HCT116 (cell line): ENCODE measurements at regions not wholly inside any gene's neighbourhood (a gene's known extent, or its start where the extent isn't known, plus 50 kb on each side); places are given as distances from the start of the nearest gene placed in this dataset.

Source experiments
- ATAC-seq: fragments of 200-7000 bp; cut with Tn5 transposase; 2 replicates; pipeline ENCODE4 v1.9.1; 2020; ENCODE audit warnings: mild to moderate bottlenecking, moderate library complexity
- BruUV-seq: library from RNA; stranded (reverse); fragments of 400-500 nt; replicated peaks from 2 replicates; lab custom pipeline; 2021; lab: Mats Ljungman, UMichigan
- CTCF ChIA-PET: fragments of 300-600 bp; sonication (Branson Sonifier 250); formaldehyde crosslinking; loops from one replicate; lab custom pipeline; 2021; ENCODE audit warnings: antibody characterized with exemption; lab: Charles Lee
- POLR2A ChIA-PET: fragments of 300-600, 350-600 bp; sonication (Branson Sonifier 250); formaldehyde crosslinking; loops from one replicate; lab custom pipeline; 2021; ENCODE audit warnings: antibody characterized with exemption; lab: Charles Lee
- RAD21 ChIA-PET, 2 experiments: fragments of 300-600 bp; sonication (Branson Sonifier 250); formaldehyde crosslinking; loops; one replicate each; lab custom pipeline; 2023; ENCODE audit warnings: low total read pairs in 2 of 2; ENCODE audit not compliant: uncharacterized antibody in 2 of 2, unreplicated experiment in 2 of 2, low non-redundant PET in 1 of 2; lab: Charles Lee
- DNase-seq: peaks from one replicate; pipeline ENCODE4 v3.0.0-alpha.2; 2010; ENCODE audit warnings: low read depth, low spot score
- H2AFZ ChIP-seq: fragments of 200-600 bp; shearing (Covaris generic), sonication (generic); 2 replicates; pipeline ENCODE4 v1.6.1; 2017; ENCODE audit warnings: low read depth, mixed run types, mixed read lengths, antibody characterized with exemption, low read length; ENCODE audit not compliant: poor library complexity, severe bottlenecking
- H3K27ac ChIP-seq: 2 replicates; pipeline ENCODE4 v1.5.1; 2012; ENCODE audit warnings: low read depth, low read length
- H3K27me3 ChIP-seq: fragments of 200-600 bp; sonication (generic); 2 replicates; pipeline ENCODE4 v1.6.1; 2016; ENCODE audit warnings: mixed run types, low read length, mixed read lengths; ENCODE audit not compliant: insufficient read depth
- H3K36me3 ChIP-seq, 2 experiments: fragments of 200-500 bp in 1 of 2; fragments of 200-600 bp in 1 of 2; sonication (Bioruptor generic) in 1 of 2; sonication (generic) in 1 of 2; 2 replicates each; pipeline versions ENCODE4 v1.5.1 to v1.6.1; 2014 to 2016; ENCODE audit warnings: low read length in 2 of 2, inconsistent platforms in 1 of 2, mixed read lengths in 1 of 2, mixed run types in 1 of 2; ENCODE audit not compliant: insufficient read depth in 2 of 2, control insufficient read depth in 1 of 2
- H3K4me1 ChIP-seq, 2 experiments: fragments of 200-600 bp in 1 of 2; sonication (generic) in 1 of 2; 2 replicates each; pipeline versions ENCODE4 v1.5.1 to v1.6.1; 2012 to 2017; ENCODE audit warnings: low read length in 2 of 2, inconsistent platforms in 1 of 2, mild to moderate bottlenecking in 1 of 2, mixed read lengths in 1 of 2, mixed run types in 1 of 2, moderate library complexity in 1 of 2; ENCODE audit not compliant: insufficient read depth in 2 of 2, control insufficient read depth in 1 of 2
- H3K4me2 ChIP-seq: fragments of 200-600 bp; sonication (generic); 2 replicates; pipeline ENCODE4 v1.6.1; 2017; ENCODE audit warnings: mixed run types, low read length, mixed read lengths
- H3K4me3 ChIP-seq, 2 experiments: fragments of 200-600 bp in 1 of 2; sonication (generic) in 1 of 2; replicated peaks in 1 of 2; 2 replicates each; pipeline ENCODE4 v1.5.1; 2011 to 2016; ENCODE audit warnings: low read length in 2 of 2, control low read depth in 1 of 2, low read depth in 1 of 2, mild to moderate bottlenecking in 1 of 2, mixed read lengths in 1 of 2, mixed run types in 1 of 2
- H3K79me2 ChIP-seq: fragments of 200-600 bp; sonication (generic); 2 replicates; pipeline ENCODE4 v1.6.1; 2017; ENCODE audit warnings: mild to moderate bottlenecking, mixed run types, low read length, moderate library complexity, mixed read lengths; ENCODE audit not compliant: insufficient read depth
- H3K9ac ChIP-seq: fragments of 200-600 bp; sonication (generic); 2 replicates; pipeline ENCODE4 v1.6.1; 2016; ENCODE audit warnings: low read length, mixed read lengths
- H3K9me2 ChIP-seq: fragments of 200-600 bp; sonication (generic), shearing (Covaris generic); 2 replicates; pipeline ENCODE4 v1.6.1; 2017; ENCODE audit warnings: mixed run types, mild to moderate bottlenecking, moderate library complexity; ENCODE audit not compliant: insufficient read depth
- H3K9me3 ChIP-seq, 2 experiments: fragments of 200-500 bp in 1 of 2; fragments of 200-600 bp in 1 of 2; sonication (Bioruptor generic) in 1 of 2; sonication (generic) in 1 of 2; 2 replicates each; pipeline ENCODE4 v1.6.1; 2014 to 2017; ENCODE audit warnings: low read length in 2 of 2, mixed read lengths in 2 of 2, inconsistent platforms in 1 of 2, low read depth in 1 of 2, mild to moderate bottlenecking in 1 of 2, mixed run types in 1 of 2, moderate library complexity in 1 of 2; ENCODE audit not compliant: control insufficient read depth in 1 of 2, insufficient read depth in 1 of 2
- H4K20me1 ChIP-seq: fragments of 200-600 bp; sonication (generic), shearing (Covaris generic); 2 replicates; pipeline ENCODE4 v1.6.1; 2017; ENCODE audit warnings: mixed run types, mild to moderate bottlenecking, moderate library complexity; ENCODE audit not compliant: insufficient read depth
- CBX3 ChIP-seq: IDR thresholded peaks from 2 replicates; pipeline ENCODE4 v1.6.1; 2012; ENCODE audit warnings: low read depth
- CEBPB ChIP-seq: IDR thresholded peaks from 2 replicates; pipeline ENCODE4 v1.6.1; 2012; ENCODE audit warnings: low read depth
- CTCF ChIP-seq, 3 experiments: fragments of 200-600 bp in 1 of 3; sonication (generic) in 1 of 3; IDR thresholded peaks in 2 of 3; conservative IDR thresholded peaks in 1 of 3; 2 replicates each; pipeline ENCODE4 v1.5.1; 2012 to 2017; ENCODE audit warnings: low read depth in 2 of 3, low read length in 2 of 3, antibody characterized with exemption in 1 of 3, borderline replicate concordance in 1 of 3, control low read depth in 1 of 3, mild to moderate bottlenecking in 1 of 3, mixed read lengths in 1 of 3, mixed run types in 1 of 3, moderate library complexity in 1 of 3; ENCODE audit not compliant: insufficient read depth in 1 of 3
- ELF1 ChIP-seq: IDR thresholded peaks from 2 replicates; pipeline ENCODE4 v1.6.1; 2012; ENCODE audit warnings: low read depth, borderline replicate concordance
- FOSL1 ChIP-seq: IDR thresholded peaks from 2 replicates; pipeline ENCODE4 v1.6.1; 2012; ENCODE audit warnings: low read depth
- MAX ChIP-seq: IDR thresholded peaks from 2 replicates; pipeline ENCODE4 v1.6.1; 2012
- TCF7L2 ChIP-seq: IDR thresholded peaks from 2 replicates; pipeline ENCODE4 v1.7.0; 2011; ENCODE audit warnings: borderline replicate concordance, inconsistent platforms; ENCODE audit not compliant: insufficient read depth, insufficient read length; ENCODE audit errors: extremely low read depth
- ZBTB33 ChIP-seq: IDR thresholded peaks from 2 replicates; pipeline ENCODE4 v1.6.1; 2011; ENCODE audit warnings: mild to moderate bottlenecking, low read length, moderate library complexity; ENCODE audit not compliant: insufficient replicate concordance; ENCODE audit errors: extremely low read depth
- ZFX ChIP-seq: fragments of 450-650 bp; IDR thresholded peaks from 2 replicates; pipeline ENCODE4 v1.6.1; 2017
- intact Hi-C: fragments of 100-400 bp; cut with micrococcal nuclease; formaldehyde crosslinking; loops from 2 replicates; pipeline ENCODE4 v1.10.0; 2022

- BruUV-seq: no TSS peak
- Histone ChIP-seq H3K4me2 (no peak overlapping the region), H3K4me3 (no peak overlapping the region), H3K27ac (no peak overlapping the region), H4K20me1 (no peaks in the 10 kb centered on the region), H3K79me2 (no peaks in the 10 kb centered on the region)
- ATAC-seq: no peak
- TF ChIP-seq CBX3: no peak
- TF ChIP-seq, all 23 proteins: peak for 0
- DNase-seq: no peak
- Histone ChIP-seq H3K36me3 (no peaks in the 10 kb centered on the region), H3K9me2 (no peaks in the 10 kb centered on the region), H3K9ac (no peak overlapping the region), H3K9me3 (no peaks in the 10 kb centered on the region), H2AFZ (no peak overlapping the region), H3K4me1 (no peaks in the 10 kb centered on the region), H3K27me3 (no peaks in the 10 kb centered on the region)
- ChIA-PET CTCF (no interaction called here), RAD21 (no interaction called here), POLR2A (no interaction called here)
- intact Hi-C loops: no loop called here
Measured at GRCh38 chr7:124590814-124591213, 174.8 kb downstream of the GPR37 start.

GRCh38 chr7:124577256-124577655 lies 188.3 kb downstream of the GPR37 start:
- TF ChIP-seq CEBPB (no peak), ELF1 (no peak), MAX (no peak), ZFX (no peak), ZBTB33 (no peak), CTCF (IDR thresholded peaks at IDR 0.05 in 2 of 3, conservative IDR thresholded peaks at IDR 0.05 in 1 of 3; ENCODE audit: borderline replicate concordance in 1 of 3, insufficient read depth in 1 of 3, low read depth in 2 of 3, low read length in 2 of 3) (no peak), FOSL1 (no peak), TCF7L2 (no peak)
- Histone ChIP-seq H3K9me2 (no peaks in the 10 kb centered on the region), H3K4me1 (no peaks in the 10 kb centered on the region), H3K9me3 (no peaks in the 10 kb centered on the region), H2AFZ (no peak overlapping the region), H3K36me3 (no peaks in the 10 kb centered on the region), H3K9ac (no peak overlapping the region), H4K20me1 (no peaks in the 10 kb centered on the region), H3K4me2 (no peak overlapping the region), H3K27me3 (no peaks in the 10 kb centered on the region), H3K27ac (no peak overlapping the region), H3K79me2 (no peaks in the 10 kb centered on the region), H3K4me3 (no peak overlapping the region)
- ChIA-PET RAD21 (no interaction called here), POLR2A (no interaction called here), CTCF (no interaction called here)
- no TSS peak for BruUV-seq
- DNase-seq (no peak), ATAC-seq (no peak)
- intact Hi-C loops: no loop called here
